H1 (cell line): ENCODE measurements at regions not wholly inside any gene's neighbourhood (a gene's known extent, or its start where the extent isn't known, plus 50 kb on each side); places are given as distances from the start of the nearest gene placed in this dataset.

Experiments used
- CTCF ChIA-PET: fragments of 300-600 bp; sonication (Branson Sonifier 250); formaldehyde crosslinking; loops from one replicate; lab custom pipeline; 2021; ENCODE audit not compliant: partially characterized antibody; lab: Charles Lee
- POLR2A ChIA-PET: fragments of 300-600 bp; sonication (Branson Sonifier 250); formaldehyde crosslinking; loops from one replicate; lab custom pipeline; 2021; ENCODE audit warnings: inconsistent platforms; ENCODE audit not compliant: partially characterized antibody; lab: Charles Lee
- DNase-seq, 2 experiments: peaks; one replicate each; pipeline versions ENCODE4 v3.0.0 to v3.0.0-alpha.2; 2010 to 2022; ENCODE audit warnings: low spot score in 2 of 2, low read depth in 1 of 2, mixed read lengths in 1 of 2
- FAIRE-seq: peaks from 2 replicates; lab custom pipeline; 2011; peaks lifted over from hg19 to GRCh38; lab: Jason Lieb, UNC
- H2AFZ ChIP-seq: 2 replicates; pipeline ENCODE4 v1.8.1; 2012; ENCODE audit warnings: low read length, inconsistent platforms
- H2AK5ac ChIP-seq: 2 replicates; pipeline ENCODE4 v1.6.1; 2013; ENCODE audit warnings: low read depth, low read length
- H2BK120ac ChIP-seq: replicated peaks from 2 replicates; pipeline ENCODE3; 2013; ENCODE audit warnings: low read depth, low read length, inconsistent platforms
- H2BK12ac ChIP-seq: 2 replicates; pipeline ENCODE4 v1.6.1; 2013; ENCODE audit warnings: low read depth, low read length
- H2BK15ac ChIP-seq: 2 replicates; pipeline ENCODE4 v1.6.1; 2013; ENCODE audit warnings: low read length
- H2BK20ac ChIP-seq: 2 replicates; pipeline ENCODE4 v1.6.1; 2013; ENCODE audit warnings: low read length
- H2BK5ac ChIP-seq: 2 replicates; pipeline ENCODE4 v1.6.1; 2013; ENCODE audit warnings: low read depth, low read length
- H3K14ac ChIP-seq: 2 replicates; pipeline ENCODE4 v1.6.1; 2013; ENCODE audit warnings: inconsistent platforms; ENCODE audit not compliant: insufficient read length
- H3K18ac ChIP-seq: 2 replicates; pipeline ENCODE4 v1.6.1; 2013; ENCODE audit warnings: low read length; ENCODE audit errors: extremely low read depth
- H3K23ac ChIP-seq: 2 replicates; pipeline ENCODE4 v1.6.1; 2013; ENCODE audit warnings: inconsistent platforms; ENCODE audit not compliant: insufficient read length
- H3K23me2 ChIP-seq: 2 replicates; pipeline ENCODE4 v1.6.1; 2013; ENCODE audit warnings: low read depth, low read length
- H3K27ac ChIP-seq: 2 replicates; pipeline ENCODE4 v1.6.1; 2011; ENCODE audit warnings: low read depth, low read length, inconsistent platforms
- H3K27me3 ChIP-seq, 4 experiments: replicated peaks in 1 of 4; 1 replicate in 1 of 4; 2 replicates in 3 of 4; pipeline versions ENCODE4 v1.6.1 to v1.8.1; 2011 to 2013; ENCODE audit warnings: low read length in 3 of 4, mild to moderate bottlenecking in 3 of 4, inconsistent platforms in 2 of 4, mixed read lengths in 2 of 4, moderate library complexity in 1 of 4; ENCODE audit not compliant: control insufficient read depth in 3 of 4, insufficient read depth in 3 of 4; ENCODE audit errors: extremely low read depth in 1 of 4
- H3K36me3 ChIP-seq, 4 experiments: 2 replicates each; pipeline versions ENCODE4 v1.6.1 to v1.8.1; 2011 to 2013; ENCODE audit warnings: mild to moderate bottlenecking in 4 of 4, low read length in 3 of 4, moderate library complexity in 2 of 4, control low read depth in 1 of 4, inconsistent platforms in 1 of 4; ENCODE audit not compliant: insufficient read depth in 4 of 4, control insufficient read depth in 2 of 4
- H3K4ac ChIP-seq: replicated peaks from 2 replicates; pipeline ENCODE3; 2013; ENCODE audit warnings: low read length, low read depth, mixed read lengths, inconsistent platforms; ENCODE audit not compliant: insufficient read length
- H3K4me1 ChIP-seq, 4 experiments: replicated peaks in 1 of 4; 1 replicate in 1 of 4; 2 replicates in 3 of 4; pipeline versions ENCODE4 v1.6.1 to v1.8.1; 2011 to 2013; ENCODE audit warnings: low read length in 3 of 4, inconsistent platforms in 2 of 4, mixed read lengths in 1 of 4; ENCODE audit not compliant: insufficient read depth in 4 of 4, control insufficient read depth in 3 of 4
- H3K4me2 ChIP-seq, 2 experiments: 2 replicates each; pipeline versions ENCODE4 v1.6.1 to v1.8.1; 2011 to 2013; ENCODE audit warnings: low read depth in 2 of 2, low read length in 2 of 2, control low read depth in 1 of 2, inconsistent platforms in 1 of 2, mild to moderate bottlenecking in 1 of 2; ENCODE audit not compliant: insufficient read depth in 1 of 2
- H3K4me3 ChIP-seq, 4 experiments: fragments of 200-600, 300-600 bp in 1 of 4; sonication (generic), shearing (Covaris generic), sonication (Bioruptor Twin) in 1 of 4; 2 replicates each; pipeline versions ENCODE4 v1.5.1 to v1.8.1; 2011 to 2016; ENCODE audit warnings: low read length in 4 of 4, low read depth in 3 of 4, control low read depth in 2 of 4, inconsistent platforms in 2 of 4, mild to moderate bottlenecking in 2 of 4, mixed read lengths in 1 of 4, moderate library complexity in 1 of 4; ENCODE audit not compliant: insufficient read depth in 2 of 4; ENCODE audit errors: extremely low read depth in 1 of 4
- H3K56ac ChIP-seq: replicated peaks from 2 replicates; pipeline ENCODE3; 2013; ENCODE audit warnings: low read depth, mild to moderate bottlenecking, mixed read lengths, low read length, inconsistent platforms; ENCODE audit not compliant: insufficient read length
- H3K79me1 ChIP-seq: 2 replicates; pipeline ENCODE4 v1.6.1; 2013; ENCODE audit warnings: low read depth, low read length, control low read depth
- H3K79me2 ChIP-seq, 2 experiments: 2 replicates each; pipeline versions ENCODE4 v1.6.1 to v1.8.1; 2012 to 2013; ENCODE audit warnings: low read length in 2 of 2, mild to moderate bottlenecking in 2 of 2, inconsistent platforms in 1 of 2; ENCODE audit not compliant: insufficient read depth in 2 of 2, control insufficient read depth in 1 of 2
- H3K9ac ChIP-seq, 4 experiments: replicated peaks in 1 of 4; 1 replicate in 1 of 4; 2 replicates in 3 of 4; pipeline versions ENCODE4 v1.6.1 to v1.8.1; 2011 to 2013; ENCODE audit warnings: low read depth in 3 of 4, low read length in 3 of 4, control low read depth in 2 of 4, mild to moderate bottlenecking in 2 of 4, moderate library complexity in 2 of 4, inconsistent platforms in 1 of 4; ENCODE audit errors: extremely low read depth in 1 of 4
- H3K9me3 ChIP-seq, 2 experiments: 2 replicates each; pipeline versions ENCODE4 v1.6.1 to v1.8.1; 2012 to 2013; ENCODE audit warnings: mild to moderate bottlenecking in 2 of 2, moderate library complexity in 2 of 2, control low read depth in 1 of 2, inconsistent platforms in 1 of 2, low read depth in 1 of 2, low read length in 1 of 2, mixed read lengths in 1 of 2; ENCODE audit not compliant: insufficient read depth in 2 of 2
- H4K20me1 ChIP-seq, 2 experiments: replicated peaks in 1 of 2; 2 replicates each; pipeline versions ENCODE3 to v1.8.1; 2011 to 2013; ENCODE audit warnings: inconsistent platforms in 2 of 2, low read length in 2 of 2, mild to moderate bottlenecking in 1 of 2; ENCODE audit not compliant: insufficient read depth in 2 of 2, control insufficient read depth in 1 of 2
- H4K5ac ChIP-seq: 2 replicates; pipeline ENCODE4 v1.6.1; 2013; ENCODE audit warnings: low read length, low read depth, mixed read lengths, inconsistent platforms; ENCODE audit not compliant: insufficient read length
- H4K8ac ChIP-seq: 2 replicates; pipeline ENCODE4 v1.8.0; 2013; ENCODE audit warnings: mild to moderate bottlenecking, moderate library complexity, low read length, inconsistent platforms; ENCODE audit not compliant: insufficient read depth; ENCODE audit errors: extremely low read depth
- H4K91ac ChIP-seq: replicated peaks from 2 replicates; pipeline ENCODE3; 2013; ENCODE audit warnings: low read length, mixed read lengths, inconsistent platforms; ENCODE audit not compliant: insufficient read length
- BRCA1 ChIP-seq: IDR thresholded peaks from 2 replicates; pipeline ENCODE4 v1.6.1; 2012; ENCODE audit warnings: low read depth, low read length, improper control_type of control experiment
- CTCF ChIP-seq, 3 experiments: IDR thresholded peaks; 1 replicate in 2 of 3; 2 replicates in 1 of 3; pipeline versions ENCODE4 v1.5.1 to v1.6.1; 2011; ENCODE audit warnings: low read length in 3 of 3, mild to moderate bottlenecking in 3 of 3, inconsistent platforms in 2 of 3, low read depth in 1 of 3, moderate library complexity in 1 of 3; ENCODE audit not compliant: insufficient read depth in 1 of 3; ENCODE audit errors: control extremely low read depth in 1 of 3
- EZH2 ChIP-seq: fragments of 200-600 bp; sonication (generic); IDR thresholded peaks from 2 replicates; pipeline ENCODE4 v1.7.1; 2012; ENCODE audit warnings: low read depth, mild to moderate bottlenecking, moderate library complexity, low read length, inconsistent platforms; ENCODE audit not compliant: severe bottlenecking
- GTF2F1 ChIP-seq: IDR thresholded peaks from 2 replicates; pipeline ENCODE4 v1.6.1; 2012; ENCODE audit warnings: low read depth, low read length, improper control_type of control experiment, borderline replicate concordance
- WGBS, 2 experiments: shearing (Covaris generic) in 1 of 2; methylation state at CpG; one replicate each; pipeline versions ENCODE4 v1.1.6 to v1.1.7; 2013 to 2015; ENCODE audit warnings: low lambda C conversion rate in 2 of 2, mixed read lengths in 2 of 2, inconsistent platforms in 1 of 2, low coverage in 1 of 2, missing lambda C conversion rate in 1 of 2; ENCODE audit not compliant: insufficient replicate concordance in 2 of 2, insufficient coverage in 1 of 2, insufficient read length in 1 of 2; ENCODE audit errors: extremely low coverage in 1 of 2, missing lambda C conversion rate in 1 of 2; 5-methylcytosine and 5-hydroxymethylcytosine counted together

GRCh38 chr3:13242364-13242737, 169.1 kb upstream of the IQSEC1 start:
- H2BK15ac ChIP-seq: no peak overlapping the region
- no peak overlapping the region for H3K14ac ChIP-seq
- no peak overlapping the region for H2BK20ac ChIP-seq
- no peak overlapping the region for H3K4me2 ChIP-seq
- no peak overlapping the region for H3K4me3 ChIP-seq
- no peak overlapping the region for H2AFZ ChIP-seq
- H3K27ac ChIP-seq: no peak overlapping the region
- H4K91ac ChIP-seq: no peak overlapping the region
- no peak overlapping the region for H2BK120ac ChIP-seq
- no peaks in the 10 kb centered on the region for H3K23me2 ChIP-seq
- H3K4ac ChIP-seq: no peak overlapping the region
- no peak overlapping the region for H4K5ac ChIP-seq
- H2BK12ac ChIP-seq: no peak overlapping the region
- 87% methylated on average over 8 of the region's 8 CpGs; no CpG with 5 or more reads in 1 of the 2 experiments for WGBS, 2 experiments
- H3K23ac ChIP-seq: no peak overlapping the region
- H3K9ac ChIP-seq: no peak overlapping the region
- no peak overlapping the region for H2BK5ac ChIP-seq
- no peaks in the 10 kb centered on the region for H4K20me1 ChIP-seq
- no peak overlapping the region for H3K56ac ChIP-seq
- no peaks in the 10 kb centered on the region for H3K79me2 ChIP-seq
- ChIA-PET POLR2A (interaction anchor here (1.4 kb wide), 1 partner anchor 15 kb away, joined by 4 read pairs; no protein-coding TSS in a partner anchor), CTCF (interaction anchor here (0.6 to 7.5 kb wide), 20 partner anchors 12 to 346 kb away, joined by 3 to 49 read pairs (median 4); no protein-coding TSS in a partner anchor)
- peaks cover 0 to 4% (median 0%) of the 10 kb centered on the region in 4 experiments; a peak in 1 of 7 replicates for H3K4me1 ChIP-seq
- H2AK5ac ChIP-seq: no peak overlapping the region
- no peaks in the 10 kb centered on the region for H3K27me3 ChIP-seq
- no peak for FAIRE-seq
- no peaks in the 10 kb centered on the region for H3K36me3 ChIP-seq
- H4K8ac ChIP-seq: peak overlapping the region; percentile 57; the same call in 1 of the 2 replicates
- no peak for DNase-seq
- no peaks in the 10 kb centered on the region for H3K79me1 ChIP-seq
- H3K18ac ChIP-seq: no peak overlapping the region
- H3K9me3 ChIP-seq: no peaks in the 10 kb centered on the region
- TF ChIP-seq BRCA1: no peak
- TF ChIP-seq GTF2F1: no peak
- no peak for TF ChIP-seq CTCF (IDR thresholded peaks at IDR 0.05; ENCODE audit: control extremely low read depth in 1 of 3, insufficient read depth in 1 of 3, low read depth in 1 of 3, low read length in 3 of 3)
- no peak for TF ChIP-seq EZH2
